NCI-H2196 (cell line): ENCODE measurements at regions not wholly inside any gene's neighbourhood (a gene's known extent, or its start where the extent isn't known, plus 50 kb on each side); places are given as distances from the start of the nearest gene placed in this dataset.

ENCODE experiments used
- DNase-seq: peaks from one replicate; lab custom pipeline; 2025; ENCODE audit not compliant: unreplicated experiment; lab: John Stamatoyannopoulos, UW

DNA sequence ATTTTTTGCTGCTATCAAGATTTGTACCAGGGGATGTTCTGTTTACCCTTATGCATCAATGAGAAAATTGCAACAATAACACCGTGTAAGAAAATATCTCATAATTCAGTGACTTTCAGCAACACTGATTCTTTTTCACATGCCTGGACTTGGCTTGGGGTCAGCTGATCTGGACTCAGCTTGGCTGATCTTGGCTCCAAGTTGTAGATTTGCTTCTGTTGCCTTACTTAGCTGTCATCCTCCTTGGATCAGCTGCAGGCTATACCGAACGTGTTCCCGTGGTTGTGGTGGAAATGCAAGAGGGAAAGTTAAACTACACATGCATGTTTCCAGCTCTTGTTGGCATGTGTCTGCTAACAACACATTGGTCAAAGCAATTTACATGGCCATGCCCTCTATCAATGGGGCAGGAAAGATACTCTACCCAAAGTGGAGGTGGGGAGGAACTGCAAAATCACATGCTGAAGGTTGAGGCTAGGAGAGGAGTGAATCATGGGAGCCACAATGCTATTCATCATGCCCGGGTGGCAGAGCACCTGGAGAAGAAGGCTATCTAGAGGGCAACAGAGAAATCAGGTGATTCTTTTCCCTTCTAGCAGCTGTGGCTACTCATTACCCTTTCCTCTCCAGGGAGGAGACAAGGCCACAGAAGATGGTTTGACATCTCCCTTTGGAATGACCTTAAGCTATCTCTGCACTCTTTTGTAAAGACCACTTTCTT lies 1276.3 kb upstream of the AUTS2 start:
- no peak for DNase-seq

DNA sequence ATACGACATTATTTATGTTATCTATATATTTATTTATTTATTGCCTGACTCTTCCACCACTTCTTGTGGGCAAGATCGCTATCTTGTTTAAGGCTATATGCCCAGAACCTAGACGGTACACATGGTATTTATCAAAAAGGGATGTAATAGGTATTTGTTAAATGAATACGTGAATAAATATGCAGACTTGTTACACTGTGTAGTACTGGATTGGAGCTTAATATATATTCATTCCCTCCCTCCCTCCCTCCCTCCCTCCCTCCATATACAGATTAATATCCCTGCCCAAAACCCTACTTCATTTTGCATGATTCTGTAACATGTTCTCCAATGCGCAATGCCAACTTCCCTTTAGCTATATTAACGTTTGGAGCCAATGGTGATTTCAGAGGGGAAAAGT lies 1273.7 kb upstream of the AUTS2 start:
- no peak for DNase-seq

DNA sequence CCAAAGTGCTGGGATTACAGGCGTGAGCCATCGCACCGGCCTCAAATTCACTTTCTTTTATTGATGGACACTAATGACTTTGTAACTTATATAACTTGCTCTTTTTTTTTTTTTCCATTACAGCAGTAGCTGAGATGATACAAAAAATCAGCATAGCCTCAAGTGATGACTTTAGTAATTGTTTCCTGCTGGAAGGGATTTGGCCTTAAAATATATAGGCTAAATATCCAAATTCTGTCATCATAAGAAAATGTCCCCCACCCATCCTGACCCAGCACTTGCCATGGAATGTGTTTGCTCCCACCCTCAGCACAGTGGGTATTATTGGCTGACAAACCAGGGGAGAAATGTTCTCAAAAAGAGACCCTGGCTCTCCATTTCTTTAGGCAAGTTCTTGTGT lies 1264.1 kb upstream of the AUTS2 start:
- no peak for DNase-seq

DNA sequence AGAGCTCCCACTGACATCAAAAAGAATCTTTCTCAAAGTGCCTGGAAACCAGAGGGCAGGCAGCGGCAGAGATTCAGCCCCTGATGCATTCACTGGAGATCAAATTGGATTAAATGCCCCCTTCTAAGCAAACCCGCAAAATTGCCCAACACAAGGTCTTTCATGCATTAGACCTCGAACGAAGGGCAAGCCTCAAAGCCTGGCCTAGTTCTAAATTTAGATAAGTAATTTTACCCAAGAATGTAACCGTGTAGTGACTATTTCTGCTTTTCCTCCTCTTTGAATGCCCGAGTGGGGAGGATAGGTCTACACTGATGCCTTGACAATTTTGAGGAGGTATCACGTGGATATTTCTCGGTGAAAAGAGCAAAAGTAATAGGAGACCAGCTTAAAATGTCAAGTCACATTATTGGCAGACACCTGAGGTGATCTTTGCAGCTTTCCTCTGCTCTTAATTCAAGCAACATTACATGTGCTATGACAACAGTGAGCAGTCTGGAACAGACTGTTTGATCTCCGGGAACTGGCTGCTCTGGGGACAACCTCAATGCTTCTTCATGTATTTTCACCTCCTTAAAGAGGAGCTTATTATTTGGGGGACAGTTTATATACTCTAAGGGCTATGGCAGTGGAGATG lies 1263.5 kb upstream of the AUTS2 start:
- no peak for DNase-seq

DNA sequence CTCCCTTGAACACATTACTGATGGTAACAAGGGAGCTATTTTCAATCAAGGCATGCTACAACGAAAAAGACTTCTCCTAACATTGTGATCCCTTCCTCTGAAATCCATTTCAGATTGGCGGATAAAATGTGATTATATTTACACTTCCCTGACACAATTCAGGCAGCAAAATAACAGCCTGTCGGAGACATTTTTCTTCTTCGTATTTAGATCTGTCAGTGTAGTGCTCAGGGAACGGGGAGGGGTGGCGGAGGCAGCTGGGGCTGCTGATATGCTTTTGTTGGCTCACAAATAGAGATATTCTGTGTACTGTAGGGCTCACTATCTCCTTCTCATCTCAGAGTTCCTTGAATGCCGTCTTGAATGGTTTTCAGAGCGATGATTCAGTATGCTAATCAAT lies 1261.7 kb upstream of the AUTS2 start:
- no peak for DNase-seq

DNA sequence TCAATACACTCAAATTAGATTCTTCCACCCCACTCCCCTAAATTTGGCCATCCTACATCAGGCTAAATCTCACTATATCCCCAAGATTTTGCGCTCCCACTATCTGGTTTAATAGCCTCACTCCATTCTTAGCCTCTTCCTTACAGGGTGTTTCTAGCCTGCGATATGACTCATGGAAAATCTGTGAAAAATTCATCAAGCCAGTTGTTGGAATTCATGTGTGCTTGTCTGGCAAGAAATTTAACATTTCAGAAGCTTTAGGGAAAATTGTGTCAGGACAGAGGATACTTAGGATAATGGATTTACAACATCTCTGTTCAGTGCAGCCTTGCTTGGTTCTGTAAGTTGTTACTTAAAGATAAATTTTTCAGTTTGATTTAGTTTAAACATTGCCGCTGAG lies 1249.9 kb upstream of the AUTS2 start:
- no peak for DNase-seq

DNA sequence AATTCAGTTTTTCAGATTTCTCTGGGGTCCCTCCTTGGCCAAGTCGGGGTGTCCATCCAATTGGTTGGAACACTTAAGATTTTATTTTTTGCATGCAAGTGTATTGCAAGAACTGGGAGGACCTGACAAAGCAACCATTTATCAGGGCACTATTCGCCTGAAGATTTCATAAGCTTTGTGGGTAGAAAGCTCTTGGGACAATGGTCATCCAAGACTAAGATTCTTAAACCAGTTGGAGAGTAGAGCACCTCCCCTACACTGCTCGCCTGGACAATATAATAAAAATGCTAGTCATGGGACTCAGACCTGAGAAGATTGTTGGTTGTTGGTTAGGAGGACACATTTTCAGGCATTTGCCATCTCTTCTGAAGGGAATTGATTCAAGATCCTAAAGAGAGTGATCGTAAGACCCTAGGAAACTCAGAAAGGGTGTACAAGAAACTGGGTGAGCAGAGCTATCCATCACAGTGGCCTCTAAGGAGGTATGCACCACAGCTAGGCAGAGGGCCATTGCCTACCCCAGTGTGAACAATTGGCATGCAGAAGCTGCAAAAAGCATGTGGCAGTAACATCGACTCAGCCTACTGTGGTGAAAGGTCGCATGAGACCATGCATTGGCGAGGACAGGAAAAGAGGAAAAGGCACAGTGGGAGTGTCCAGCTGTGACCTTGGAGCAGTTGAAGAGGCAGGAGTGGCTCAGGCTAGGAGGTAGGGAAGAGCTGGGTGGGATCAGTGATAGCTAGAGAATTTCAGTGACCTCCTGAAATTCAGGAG lies 1235.3 kb upstream of the AUTS2 start:
- DNase-seq = no peak

DNA sequence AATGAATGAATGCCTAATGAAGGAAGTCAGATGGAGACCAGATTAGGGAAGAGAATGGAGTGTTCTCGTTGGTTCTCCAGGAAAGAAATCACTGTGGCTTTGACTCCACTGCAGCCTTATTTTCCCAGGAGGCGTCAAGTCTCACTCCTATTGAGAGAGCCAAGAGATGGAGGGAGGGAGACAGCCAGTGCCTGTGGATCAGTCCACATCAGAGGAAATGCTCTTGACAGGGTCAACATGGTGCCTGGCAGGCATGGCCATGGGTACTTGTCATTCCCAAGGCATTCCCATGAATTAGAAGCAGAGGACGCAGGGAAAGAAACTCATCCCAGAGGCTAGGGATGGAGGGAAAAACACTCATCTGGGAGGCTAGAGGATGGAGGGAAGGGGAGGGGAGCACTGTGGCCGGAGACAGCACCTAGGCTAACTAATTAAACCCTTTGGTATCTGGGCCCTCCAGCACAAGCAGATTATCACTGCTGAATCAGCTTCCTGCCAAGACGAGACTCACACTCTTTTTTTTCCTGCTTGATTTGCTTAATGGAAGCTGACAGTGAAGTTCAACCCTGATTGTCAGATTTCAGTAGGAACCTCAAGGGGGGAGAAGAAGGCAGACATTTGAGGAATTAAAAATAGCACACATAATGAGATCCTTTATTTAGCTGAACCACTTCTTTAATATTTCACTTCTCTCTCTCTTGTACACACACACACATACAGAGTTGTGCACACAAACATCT lies 1233.2 kb upstream of the AUTS2 start:
- no peak for DNase-seq

DNA sequence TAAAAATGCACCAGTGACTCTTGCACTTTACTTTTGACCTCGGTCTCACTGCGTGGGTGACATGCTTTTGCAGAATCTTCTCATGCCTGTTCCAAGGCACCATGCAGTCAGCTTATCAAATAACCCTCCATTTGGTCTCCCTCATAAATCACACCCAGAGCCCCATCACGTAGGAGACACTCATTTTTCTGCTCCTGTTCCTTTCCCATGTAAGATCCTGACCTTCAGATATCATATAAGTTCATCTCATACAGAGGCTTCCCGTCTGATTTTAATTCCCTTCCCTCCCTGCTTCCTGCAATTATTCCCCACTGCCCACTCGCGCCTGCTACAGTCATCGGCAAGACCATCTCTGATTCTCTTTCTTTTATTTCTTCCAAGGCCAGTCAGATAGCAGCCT lies 1226.3 kb upstream of the AUTS2 start:
- no peak for DNase-seq

DNA sequence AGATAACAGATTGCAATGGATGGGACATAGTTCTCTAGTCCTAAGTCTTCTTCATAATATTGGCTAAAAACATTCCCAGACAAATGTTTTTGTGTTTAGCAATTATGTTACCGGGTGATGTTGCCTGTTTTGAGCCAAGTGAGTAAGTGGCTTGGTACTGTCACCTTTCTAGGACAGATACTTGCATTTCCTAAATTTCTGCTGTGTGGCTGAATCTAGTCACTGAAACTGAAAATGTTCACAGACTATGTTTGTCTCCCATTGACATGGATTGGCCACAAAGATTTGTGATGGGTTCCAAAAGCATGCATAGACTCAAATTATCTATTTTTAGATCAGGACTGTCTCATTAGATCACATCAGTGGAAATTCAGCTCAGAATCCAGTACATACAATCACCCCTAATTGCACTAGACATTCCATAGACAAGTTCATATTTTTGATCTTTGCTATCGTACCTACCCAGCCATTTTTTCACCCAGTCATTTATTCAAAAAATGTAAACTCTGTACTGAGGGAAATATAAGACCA lies 1222.1 kb upstream of the AUTS2 start:
- no peak for DNase-seq

DNA sequence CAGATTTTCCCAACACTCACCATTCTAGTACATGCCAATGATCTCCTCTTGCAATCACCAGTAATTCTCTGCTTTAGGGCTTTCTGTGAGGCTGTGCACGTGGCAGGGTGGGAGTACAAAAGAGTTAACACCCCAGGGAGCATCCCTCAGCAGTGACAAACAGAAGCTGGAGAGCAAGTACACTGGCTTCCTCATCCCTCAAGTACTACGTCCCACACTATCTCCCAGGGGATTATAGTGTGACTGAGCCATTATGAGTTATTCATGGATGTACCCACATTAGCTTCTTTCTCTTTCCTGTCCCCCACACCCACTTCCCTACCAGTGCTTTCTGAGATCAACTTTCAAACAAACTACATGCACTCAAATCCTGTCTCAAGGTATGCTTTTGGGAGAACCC lies 1216.5 kb upstream of the AUTS2 start:
- no peak for DNase-seq

DNA sequence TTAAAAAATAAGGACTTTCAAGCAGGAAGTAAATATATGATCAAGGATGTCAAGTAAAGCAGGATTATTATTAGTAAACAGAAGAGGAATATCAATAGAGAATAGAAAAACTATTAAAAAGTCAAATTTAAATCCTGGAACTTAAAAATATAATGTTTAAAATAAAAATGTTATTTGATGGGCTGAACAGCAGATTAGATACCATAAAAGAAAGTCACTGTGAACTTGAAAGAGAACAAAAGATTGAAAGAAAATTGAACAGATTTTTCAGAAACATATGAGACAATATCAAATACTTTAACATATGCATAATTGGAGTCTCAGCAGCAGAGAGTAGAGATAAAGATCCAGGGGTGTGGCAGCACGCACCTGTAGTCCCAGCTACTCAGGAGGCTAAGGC lies 1213.7 kb upstream of the AUTS2 start:
- DNase-seq = no peak

DNA sequence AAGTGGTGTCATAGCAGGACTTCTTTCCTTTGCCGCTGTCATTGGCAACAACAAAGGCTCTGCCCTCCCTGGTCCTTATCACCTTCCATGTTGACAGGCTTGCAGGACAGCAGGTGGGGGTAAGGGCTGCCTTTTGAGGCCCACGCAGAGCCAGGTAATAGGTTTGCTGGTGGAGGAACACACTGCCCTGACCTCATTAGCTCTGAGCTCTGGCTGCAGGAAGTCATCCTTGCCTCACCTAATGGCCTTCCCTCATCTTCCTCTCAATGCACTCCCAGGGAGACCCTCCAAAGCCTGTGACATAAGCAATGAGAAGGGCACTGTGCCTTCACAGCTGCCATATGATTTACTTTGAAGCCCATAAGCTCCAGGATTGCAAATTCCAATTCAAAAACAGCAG lies 1205.2 kb upstream of the AUTS2 start:
- no peak for DNase-seq

DNA sequence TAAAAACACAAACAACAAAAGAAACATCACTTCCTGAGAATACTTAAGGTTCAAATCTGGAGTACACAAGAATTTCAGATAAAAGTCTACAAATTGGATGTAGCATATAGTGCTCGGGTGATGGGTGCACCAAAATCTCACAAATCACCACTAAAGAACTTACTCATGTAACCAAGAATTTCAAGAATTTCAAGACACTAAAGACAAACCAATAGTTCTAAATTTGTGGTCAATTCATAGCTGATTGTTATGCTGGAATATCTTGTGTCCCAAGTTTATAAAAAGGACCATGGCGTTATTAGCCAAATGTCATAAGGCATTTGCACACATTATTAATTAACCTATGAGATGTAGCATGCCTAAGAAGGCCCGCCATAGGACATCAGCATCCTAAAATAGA lies 1204.1 kb upstream of the AUTS2 start:
- DNase-seq = no peak

DNA sequence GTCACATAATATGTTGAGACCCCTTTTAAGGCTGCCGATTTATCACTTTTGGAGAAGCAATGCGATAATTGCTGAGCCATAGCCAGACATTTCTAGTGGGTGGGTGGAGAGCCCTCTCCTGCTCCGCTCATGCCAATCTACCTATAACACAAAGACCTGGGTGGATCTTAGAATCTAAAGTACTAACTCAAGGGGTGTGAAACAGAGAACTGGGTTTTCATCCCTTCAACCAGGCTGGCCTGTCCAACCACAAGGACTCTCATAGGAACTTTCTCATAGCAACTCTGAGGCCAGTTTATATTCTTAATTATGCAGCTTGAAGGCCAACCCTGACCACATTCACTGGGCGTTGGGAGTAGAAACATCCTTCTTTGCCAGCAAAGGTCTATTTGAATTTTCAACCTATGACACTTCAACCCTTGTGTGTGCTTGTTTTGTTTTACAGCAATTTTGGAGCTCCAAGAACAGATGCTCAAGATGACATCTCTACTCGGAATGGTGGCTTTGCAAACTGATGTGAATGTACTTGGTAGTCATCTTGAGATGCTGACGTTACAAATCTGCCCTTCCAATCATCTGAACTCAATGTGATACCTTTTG lies 1198.2 kb upstream of the AUTS2 start:
- no peak for DNase-seq

DNA sequence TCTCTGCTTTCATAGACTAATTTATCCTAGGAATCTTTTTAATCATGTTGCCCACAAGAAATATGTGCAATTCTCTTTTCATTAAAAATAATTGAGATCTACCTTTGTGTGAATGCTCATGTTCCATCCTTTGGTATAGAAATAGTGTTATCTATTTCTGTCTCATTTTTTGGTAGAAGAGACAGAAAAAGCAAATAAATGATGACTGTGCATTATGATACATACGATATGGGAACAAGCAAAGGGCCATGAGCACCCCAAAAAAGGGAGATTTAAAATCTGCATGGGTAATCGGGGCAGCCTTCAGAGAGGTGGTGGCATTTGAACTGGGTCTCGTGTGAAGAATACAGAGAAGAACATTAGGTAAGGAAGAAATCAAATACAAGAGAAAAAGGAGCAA lies 1197.5 kb upstream of the AUTS2 start:
- no peak for DNase-seq

DNA sequence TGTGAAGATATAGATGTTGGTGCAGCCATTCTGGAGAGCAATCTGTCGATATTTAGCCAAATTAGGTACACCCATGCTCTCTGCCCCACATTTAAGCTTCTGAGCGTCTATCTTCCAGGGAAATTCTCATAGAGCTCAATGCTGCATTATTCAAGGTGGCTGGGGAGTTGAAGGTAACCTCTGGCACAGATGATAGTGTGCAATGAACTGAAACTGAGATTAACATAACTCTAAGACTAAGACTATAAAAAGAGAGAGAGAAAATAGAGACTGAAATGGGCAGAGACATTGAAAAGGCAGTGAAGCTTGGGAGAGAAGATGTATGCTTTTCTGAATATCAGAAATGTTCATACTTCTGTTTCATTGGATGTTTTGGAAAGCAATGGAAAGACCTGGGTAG lies 1197.0 kb upstream of the AUTS2 start:
- DNase-seq = no peak

DNA sequence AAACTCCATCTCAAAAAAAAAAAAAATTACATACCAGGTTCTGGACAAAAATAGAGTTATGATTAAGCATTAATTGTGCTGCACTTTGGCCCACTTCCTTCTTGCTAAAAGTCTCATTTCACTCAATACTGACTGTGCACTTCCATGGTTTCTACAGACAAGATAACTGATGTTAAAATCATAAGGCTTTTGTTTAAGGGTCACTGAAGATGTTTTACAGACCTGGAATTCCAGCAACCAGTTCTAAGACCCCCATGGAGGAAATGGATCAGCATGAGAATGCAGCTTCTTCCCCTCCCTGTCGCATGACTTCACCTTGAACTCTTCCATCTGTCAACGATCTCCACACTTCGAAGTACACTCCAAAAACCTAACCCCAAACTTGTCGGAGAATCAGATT lies 1191.8 kb upstream of the AUTS2 start:
- DNase-seq = no peak

DNA sequence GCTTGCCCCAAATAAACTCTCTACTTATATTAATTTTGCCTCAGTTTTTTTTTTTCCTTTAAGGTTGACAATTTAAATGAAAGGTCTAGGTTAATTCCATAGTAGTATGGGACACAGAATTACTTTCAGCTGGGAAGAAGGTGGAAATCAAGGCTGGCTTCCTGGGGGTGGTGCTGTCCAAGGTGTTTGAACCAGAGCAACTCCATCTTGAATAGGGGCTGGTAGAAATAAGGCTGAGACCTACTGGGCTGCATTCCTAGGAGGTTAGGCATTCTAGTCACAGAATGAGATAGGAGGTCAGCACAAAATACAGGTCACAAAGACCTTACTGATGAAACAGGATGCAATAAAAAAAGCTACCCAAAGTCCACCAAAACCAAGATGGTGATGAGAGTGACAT lies 1190.8 kb upstream of the AUTS2 start:
- no peak for DNase-seq

DNA sequence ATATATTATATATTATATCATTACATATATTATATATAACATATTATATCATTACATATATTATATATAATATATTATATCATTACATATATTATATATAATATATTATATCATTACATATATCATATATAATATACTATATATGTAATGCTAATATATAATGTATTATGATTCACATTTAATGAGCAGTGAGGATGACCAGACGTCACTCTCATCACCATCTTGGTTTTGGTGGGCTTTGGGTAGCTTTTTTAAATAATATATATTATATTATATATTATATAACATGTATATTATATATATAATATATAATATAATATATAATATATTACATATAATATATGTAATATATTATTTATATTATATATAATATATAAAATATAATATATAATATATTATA lies 1189.4 kb upstream of the AUTS2 start:
- no peak for DNase-seq

DNA sequence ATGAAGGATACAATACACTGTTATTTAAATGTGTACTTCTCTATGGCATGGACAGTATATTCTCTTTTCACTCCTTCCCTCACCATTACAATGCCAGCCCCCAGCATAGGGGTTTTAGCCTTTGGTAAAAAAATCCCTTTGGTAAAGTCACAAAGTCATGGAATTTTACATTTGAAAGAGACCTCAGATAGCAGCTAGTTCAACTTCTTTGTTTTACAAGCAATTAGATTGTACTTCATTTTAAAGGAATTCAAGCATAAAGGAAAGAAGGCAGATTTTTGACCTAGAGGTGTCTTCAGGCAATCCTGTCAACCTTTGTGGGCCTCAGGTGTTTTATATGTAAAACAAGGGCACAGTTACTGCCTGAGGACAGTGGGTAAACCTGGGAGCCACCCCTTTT lies 1188.4 kb upstream of the AUTS2 start:
- DNase-seq = no peak
